NCI-H2029 treated with DMSO at 0.1 percent for 48 hours (cell line): ENCODE measurements at regions not wholly inside any gene's neighbourhood (a gene's known extent, or its start where the extent isn't known, plus 50 kb on each side); places are given as distances from the start of the nearest gene placed in this dataset.

Experiments
- DNase-seq: peaks from one replicate; lab custom pipeline; 2025; lab: John Stamatoyannopoulos, UW

DNA sequence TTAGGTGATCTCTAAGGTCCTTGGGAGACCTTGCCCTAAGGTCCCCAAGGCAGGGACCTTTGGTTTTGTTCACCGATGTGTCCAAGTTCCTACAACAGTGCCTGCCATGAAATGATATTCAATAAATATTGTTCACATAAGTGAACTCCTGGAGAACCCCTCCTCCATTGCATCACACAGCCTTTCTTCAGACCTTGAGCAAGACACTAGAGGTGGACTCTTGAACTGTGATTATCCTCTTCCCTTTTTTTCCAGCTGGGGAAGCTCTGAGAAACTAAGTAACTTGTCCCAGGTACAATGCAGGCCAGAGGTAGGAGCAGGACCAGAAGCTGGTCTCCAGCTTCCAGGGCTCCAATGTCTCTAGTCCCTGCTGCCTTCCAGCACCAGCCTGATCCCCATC, 76.6 kb upstream of the LMO1 start:
- no peak for DNase-seq

DNA sequence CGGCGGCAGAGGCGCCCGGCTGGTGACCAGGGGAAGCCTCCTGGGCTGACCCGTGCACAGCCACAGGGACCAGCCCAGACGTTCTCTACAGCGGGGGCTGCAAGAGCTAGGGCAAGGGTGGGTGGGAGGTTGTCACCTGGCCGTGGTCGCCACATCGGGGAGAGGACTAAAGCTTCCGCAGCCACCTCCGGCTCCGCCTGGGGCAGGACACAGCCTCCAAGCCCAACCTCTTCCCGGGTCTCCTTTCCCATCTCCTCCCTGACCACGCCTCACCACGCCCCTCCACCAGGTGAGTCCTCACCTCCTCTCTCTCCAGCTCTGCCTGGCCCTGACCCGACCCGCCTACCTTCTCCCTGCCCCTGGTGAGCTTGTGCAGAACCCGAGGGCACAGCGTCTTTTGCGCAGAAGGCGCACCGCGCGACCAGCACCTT, 75.9 kb upstream of the LMO1 start:
- DNase-seq = no peak

DNA sequence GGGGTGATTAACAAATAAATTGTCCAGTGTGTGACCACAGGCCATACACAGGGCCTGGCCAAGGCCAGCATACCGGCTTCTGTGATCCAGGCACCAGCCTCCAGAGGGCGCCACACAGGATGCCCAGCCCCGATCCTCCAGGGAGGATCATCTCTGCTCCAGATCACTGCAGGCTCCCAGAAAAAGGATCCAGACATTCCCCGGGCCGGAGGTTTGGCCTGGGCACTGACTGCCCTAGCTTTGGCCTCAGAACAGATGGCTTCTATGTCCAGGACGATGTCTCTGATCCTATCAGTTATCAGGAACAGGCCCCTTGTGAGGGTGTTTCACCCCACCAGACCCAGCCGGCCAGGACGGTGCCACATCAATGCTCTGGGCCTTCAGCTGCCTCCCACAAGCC, 74.5 kb upstream of the LMO1 start:
- no peak for DNase-seq

DNA sequence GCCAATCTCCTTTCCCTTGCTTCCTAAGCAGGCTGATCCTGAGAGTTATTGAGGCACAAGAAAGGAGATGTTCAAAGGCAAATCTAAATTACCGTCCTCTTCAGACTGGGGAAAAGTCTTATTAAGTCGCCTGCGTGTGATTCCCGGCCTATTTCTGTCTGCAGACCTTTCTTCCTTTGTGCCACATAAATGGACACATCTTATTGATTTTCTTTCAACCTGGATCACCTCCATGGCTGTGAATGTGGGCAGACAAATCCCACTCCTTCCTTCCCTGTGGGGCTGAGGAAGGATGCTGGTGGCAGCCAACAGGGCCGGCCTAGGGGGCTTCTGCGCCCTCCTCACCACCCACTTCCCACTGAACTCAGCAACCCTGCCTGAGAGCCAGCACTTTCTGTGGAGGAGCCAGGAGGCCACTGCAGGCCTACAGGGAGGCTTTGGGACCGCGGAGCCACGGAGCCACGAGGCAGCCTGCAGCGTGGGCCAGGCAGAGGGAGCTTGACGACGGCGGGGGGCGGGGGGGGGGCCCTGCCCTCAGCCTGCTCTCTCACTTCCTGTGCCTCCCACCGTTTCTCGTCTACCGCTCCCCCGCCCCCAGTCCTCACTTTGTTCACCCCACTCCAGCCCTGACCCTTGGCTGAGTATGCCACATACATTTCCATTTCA, 73.6 kb upstream of the LMO1 start:
- DNase-seq = no peak

DNA sequence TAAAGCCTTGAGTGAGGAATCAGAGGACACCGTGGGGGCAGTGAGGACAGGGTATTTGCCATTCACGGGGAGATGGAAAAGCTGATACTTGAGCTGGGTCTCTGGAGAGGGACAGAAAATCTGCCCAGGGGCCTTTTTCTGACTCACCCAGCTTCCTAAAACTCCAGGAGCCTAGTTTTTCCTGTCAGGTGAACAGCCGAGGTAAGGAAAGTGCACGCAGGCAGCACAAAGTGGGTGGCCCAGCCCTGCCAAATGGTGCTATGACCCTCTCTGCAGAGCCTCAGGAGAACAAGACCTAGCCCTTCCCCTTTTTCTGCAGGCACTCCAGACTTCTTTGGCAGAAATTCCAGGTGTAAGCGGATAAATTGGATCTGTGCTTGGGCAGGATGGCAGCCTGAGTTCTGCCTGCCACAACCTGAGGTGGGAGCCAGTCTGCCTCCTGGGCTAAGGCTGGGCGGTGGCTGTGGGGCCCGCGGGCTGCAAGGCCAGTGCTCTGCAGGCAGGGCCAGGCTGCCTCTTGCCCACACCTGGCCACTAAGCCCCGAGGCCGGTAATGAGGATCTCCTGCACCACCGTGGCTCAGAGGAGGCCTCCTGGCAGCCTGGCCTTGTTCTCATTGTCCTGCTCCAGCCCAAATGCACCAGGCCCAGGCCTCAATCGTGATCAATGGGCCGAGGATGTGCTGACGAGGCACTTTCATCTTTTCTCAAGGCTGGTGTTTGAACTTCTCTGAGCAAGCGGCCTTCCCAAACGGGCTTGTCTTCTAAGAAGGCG, 72.9 kb upstream of the LMO1 start:
- no peak for DNase-seq

DNA sequence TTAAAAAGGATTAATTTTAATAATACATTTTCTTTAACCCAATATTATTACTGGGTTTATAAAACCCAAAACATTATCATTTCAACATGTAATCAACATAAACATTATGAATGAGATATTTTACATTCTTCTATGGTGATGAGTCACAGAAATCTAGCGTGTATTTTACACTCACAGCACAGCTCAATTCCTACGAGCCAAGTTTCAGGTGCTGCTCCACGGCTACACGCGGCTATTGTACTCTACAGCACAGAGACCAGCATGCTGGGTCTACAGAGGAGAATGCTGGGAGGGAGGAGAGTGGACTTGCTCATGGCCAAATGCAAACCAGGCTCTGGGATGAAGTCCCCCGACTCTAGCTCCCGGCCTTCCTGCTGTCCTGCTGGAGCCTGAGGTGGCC, 72.0 kb upstream of the LMO1 start:
- DNase-seq = no peak

DNA sequence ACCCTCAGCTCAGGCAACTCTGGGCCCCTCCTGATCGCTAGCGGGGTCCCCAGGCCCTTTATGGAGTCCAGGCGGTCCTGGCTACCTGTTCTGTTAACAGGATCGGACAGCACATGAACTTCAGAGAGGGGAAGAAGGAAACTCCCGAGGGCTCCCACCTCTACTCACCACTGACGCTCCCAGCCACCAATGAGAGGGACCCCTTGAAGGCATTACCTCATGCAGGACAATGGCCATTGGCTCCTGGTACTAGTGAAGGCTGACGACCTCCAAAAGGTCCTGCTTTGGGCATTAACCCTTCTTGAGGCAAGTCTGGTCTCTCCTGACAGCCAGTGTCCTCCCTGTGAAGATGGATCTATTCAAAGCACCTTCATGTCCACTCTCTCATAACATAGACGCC, 71.5 kb upstream of the LMO1 start:
- no peak for DNase-seq

DNA sequence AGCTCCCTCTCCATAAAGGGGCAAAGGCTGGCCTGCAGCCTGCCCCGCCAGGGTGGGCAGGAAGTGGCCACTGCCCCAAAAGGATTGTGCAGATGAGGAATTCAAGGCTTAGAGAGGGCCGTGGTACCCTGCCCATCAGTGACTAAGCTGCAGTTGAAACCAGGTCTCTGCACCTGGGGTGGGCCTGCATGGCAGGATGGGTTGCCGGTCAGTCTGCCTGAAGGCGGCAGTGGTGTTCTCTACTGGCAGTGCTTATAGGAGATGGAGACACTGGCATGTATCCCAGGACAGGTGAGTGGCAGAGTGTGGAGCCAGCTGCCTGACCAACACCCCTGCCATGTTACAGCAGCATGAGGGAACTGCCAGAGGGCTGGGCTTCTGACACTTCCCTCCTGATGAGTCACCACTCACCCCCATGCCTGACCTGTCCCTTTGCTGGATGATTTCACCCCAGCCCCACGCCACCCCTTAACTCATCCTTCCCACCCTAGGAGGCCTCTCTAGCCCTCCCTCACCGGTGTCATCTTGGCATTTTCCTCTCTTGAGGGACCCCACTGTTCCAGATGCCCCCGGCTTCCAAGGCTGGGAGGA, 70.2 kb upstream of the LMO1 start:
- DNase-seq = no peak

DNA sequence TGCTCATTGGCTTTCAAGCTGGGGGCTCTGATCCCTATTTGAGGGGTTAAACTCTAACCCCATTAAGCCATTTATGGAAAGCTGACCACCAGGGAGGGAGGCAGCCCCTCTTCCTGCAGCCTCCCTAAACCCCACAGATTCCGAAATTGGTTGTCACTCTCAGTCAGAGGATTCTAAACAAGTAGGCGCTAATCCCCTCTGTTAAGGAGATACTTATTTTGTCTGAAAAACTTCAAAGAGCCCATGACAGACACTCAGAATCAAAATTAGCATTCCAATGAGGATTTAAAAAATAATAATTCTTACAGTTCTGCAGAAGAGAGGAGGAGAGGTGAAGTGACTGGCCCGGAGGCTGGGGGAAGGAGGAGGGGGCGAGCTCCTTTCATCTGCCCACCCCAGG, 69.7 kb upstream of the LMO1 start:
- DNase-seq = no peak

DNA sequence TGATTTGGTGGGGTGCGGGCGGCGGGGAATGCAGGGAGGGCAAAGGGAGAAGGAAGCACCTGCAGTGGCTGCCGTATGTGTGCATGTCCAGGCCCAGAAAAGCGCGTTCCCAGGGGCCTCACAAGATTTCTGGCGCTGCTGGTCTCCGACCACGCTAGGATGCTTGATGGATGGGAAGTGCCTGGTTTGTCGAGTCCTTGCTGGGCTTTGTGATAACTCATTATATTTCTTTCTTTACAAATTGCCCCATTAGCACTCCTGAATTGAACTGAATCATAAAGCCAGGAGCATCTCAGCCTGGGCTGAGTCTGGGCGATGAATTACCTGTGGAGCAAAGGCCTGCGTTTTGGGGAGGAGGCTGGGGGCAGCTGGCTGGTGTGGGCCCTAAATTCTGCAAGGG, 69.2 kb upstream of the LMO1 start:
- no peak for DNase-seq

DNA sequence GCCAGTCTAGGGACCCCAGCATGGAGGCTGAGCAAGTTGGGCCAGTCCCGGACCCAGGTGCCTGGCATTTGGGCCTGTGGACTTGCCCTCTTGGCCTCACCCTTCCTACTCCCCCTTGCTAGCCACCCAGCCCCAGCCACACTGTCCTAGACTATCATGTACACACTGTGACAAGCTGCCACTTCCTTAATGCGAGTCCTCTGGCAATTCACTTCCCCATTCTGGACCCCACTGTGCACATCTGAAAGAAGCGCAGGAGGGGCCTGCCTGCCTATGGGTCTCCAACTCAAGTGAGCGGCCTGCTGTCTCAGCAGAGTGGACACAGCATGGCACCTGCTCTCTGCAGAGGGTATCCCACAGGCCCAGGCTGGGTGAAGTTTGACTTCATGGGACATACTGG, 68.5 kb upstream of the LMO1 start:
- no peak for DNase-seq

DNA sequence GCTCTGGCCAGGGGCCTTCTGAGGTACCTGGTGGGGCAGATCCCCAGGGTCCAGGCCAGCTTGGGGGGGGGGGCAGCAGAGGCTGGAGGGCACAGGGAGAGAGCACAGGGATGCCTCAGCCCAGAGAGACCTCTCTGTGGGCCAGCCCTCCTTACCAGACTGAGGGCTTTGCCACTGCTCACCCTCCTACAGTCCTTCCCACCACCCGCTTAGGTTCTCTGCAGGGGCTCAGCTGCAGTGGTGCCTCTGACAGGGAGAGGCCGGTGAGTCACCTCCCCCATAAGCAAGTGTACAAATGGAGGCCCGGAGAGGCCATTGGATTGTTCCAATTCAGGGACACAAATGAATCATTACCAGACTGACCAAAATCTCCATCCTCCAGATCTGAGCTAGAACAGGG, 68.1 kb upstream of the LMO1 start:
- DNase-seq = no peak

DNA sequence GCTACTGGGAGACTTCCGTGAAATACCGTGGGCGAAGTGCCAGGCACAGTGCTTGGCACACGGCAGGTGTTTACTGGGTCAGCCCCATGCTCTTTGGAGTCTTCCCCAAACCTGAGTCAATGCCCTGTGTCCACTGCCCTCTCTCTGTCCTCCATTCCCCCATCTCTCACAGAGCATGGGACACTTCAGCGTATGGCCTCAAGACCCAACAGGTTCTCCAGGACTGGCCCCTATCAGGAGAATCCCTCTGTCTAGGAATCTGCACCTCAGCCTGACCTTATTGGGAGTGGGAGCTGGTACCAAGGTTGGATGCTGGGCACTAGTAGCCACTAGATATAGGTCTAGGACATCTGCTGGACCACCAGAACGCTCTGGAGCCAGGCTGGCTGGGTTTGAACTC, 67.2 kb upstream of the LMO1 start:
- DNase-seq = no peak

DNA sequence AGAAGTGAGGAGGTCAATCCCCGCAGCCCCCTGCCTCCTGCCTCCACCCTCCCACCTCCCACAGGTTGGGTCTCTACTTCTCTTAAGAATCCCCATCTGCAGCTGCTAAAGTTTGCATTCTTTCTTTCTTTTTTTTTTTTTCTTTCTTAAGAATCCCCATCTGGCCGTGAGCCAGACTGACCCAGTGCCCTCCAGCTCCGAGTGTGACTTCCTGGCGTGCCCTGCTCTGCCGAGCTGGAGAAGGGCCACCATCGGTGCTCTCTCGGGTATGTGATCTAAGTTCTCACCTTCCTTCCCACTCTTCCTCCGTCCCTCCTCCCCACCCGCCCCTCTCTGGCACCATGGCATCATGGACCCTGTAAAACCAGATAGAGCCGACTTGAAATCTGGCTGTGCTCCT, 66.7 kb upstream of the LMO1 start:
- DNase-seq = no peak

DNA sequence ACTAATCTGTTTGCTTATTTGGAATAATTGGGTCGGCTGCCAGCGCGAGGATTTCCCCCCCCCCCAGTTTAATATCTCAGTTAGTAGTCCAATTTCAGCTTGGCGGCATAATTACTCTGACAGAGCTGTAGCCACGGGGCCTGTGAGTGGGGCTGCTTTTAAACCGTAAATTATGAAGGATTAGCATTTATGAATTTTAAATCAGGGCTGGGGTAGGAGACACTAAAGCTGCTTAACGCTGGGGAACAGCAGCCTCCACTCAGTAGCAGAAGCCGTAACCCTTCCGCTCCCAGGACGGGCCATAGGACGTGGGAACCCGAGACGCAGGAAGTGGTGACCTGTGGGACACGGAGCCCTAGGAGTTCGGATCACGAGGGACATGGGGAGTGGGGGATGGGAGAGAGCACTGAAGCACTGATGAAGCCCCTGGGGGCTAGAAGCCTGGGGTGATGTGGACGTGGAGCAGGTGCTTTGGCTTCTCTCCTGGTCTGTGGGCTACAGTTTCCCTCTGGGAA, 66.2 kb upstream of the LMO1 start:
- DNase-seq = no peak

DNA sequence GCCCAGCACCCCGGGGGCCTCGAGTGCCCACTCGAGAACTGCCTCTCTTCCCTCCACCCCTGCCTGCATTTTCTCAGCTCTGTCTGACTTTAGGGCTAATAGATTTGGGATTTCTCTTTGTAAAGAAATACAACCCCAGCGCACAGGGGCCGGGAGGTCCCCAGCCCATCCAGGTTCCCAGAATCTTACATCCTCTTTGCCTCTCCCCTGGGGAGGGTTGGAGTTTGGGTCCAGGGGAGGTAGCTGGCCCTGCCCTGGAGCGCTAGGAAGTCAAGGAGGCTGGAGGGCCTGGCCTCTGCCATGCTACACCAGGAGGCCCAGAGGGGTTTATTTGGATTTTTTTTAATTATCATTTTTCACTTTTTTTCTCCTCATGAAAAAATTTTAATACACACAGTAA, 65.7 kb upstream of the LMO1 start:
- no peak for DNase-seq

DNA sequence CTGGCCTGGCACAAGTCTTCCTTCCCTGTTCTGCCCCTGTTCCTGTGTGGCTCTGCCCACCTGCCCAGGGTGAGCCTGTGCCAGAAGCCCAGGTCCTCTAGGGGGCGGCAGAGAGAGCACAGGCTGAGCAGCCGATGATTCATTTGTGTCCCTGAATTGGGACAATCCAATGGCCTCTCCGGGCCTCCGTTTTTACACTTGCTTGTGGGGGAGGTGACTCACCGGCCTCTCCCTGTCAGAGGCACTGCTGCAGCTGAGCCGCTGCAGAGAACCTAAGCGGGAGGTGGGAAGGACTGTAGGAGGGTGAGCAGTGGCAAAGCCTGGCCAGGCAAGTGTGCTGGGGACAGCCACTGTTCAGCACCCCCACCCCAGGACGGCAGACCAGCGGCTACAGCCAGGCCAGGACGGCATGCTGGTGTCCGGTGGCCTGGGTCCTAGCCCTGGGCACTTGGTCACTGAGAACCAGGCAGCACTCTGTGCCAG, 65.2 kb upstream of the LMO1 start:
- DNase-seq = peak; percentile 54

DNA sequence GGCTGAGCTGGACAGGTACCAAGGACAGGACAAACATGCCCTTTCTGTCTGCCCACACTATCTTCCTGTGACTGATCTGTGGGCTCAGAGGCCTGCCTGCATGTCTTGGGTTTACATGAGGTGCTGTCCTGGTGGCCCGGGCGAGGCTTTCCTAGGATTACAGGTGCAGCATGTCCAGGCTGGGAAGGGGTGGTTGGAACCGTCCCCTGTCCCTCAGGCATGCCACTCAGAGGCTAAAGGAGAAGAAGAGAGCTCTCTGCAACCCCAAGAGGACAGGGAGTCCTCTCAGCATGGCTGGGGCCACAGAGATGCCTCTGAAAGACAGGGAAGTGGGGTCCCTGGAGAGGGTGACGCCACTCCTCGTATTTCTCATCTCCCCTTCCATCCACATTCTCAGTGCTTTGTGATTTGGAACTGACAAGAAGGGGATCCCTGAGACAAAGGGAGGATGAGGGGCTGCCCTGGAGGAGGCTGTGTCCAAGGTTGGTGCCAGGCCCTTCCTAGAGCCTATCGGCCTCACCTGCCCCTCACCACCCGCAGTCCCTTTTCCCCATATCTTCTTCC, 64.6 kb upstream of the LMO1 start:
- DNase-seq = no peak

DNA sequence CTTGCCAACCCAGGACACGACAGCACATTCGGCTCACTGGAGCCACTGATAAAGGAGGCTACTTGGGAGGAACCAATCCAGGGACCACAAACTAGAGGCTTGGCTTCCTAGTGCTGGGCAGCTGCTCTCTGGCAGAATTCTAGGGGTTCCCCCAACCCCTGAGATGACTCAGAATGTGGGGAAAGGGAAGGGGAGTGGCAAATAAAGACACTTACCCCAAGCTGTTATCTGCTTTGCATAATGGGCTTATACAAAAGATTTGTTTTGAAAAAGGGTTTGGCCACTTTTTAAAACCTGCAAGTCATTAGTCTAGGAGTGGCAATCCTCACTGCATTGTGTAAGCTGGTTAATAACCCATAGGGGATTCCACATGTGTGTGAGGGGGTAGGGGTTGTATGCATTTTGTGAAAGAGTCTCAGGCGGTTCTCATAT, 64.1 kb upstream of the LMO1 start:
- no peak for DNase-seq

DNA sequence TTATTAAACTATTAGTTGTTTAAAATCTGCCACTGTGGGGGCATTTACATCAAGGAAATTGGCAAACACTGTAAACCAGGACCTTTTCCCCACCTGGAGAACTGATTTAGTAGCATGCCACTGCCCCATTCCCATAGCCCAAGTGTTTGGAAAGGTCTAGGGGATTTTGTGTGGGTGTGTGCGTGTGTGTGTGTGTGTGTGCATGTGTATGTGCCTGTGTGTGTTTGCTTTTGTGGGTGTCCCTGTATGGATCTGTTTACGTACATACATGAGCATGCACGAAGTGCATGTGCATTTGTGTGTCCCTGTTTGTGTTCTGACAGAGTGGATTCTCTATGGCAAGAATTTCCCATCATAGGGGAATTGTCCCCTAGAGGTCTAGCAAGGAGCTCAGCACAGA, 62.7 kb upstream of the LMO1 start:
- DNase-seq = no peak

DNA sequence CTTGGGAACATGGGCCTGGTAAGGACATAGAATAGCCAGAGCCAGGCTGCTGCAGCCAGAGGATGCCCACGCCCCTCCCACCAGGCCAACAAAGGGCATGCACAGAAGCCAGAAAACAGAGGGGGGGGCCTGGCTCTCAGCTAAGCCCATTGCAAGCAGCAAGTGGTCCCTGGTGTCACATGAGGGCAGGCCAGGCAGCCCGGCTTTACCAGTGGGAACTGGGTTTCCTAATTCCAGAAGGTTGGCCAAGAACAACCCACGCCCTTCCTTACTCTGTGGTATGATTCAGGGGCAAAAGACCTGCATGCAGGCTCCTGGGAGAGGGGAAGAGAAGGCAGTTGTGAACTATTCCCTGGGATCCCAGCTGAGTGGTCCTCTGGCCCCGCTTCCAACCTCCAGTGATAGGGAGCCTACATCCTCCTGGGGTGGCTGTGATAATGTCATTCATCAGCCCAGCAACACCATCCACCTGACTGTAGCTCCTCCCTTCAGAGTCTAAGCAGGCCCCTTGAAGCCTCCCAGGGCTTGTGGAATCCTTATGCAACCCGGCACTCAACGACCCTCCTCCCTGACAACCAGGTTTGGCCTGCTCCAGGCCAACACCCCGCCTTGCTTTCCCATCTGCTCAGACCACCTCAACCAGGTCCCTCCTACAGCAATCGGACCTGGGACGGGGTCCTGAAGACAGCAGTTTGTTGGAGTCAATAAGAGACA, 62.1 kb upstream of the LMO1 start:
- no peak for DNase-seq
